Tibial nerve (tissue), 4 donors: ENCODE measurements at regions not wholly inside any gene's neighbourhood (a gene's known extent, or its start where the extent isn't known, plus 50 kb on each side); places are given as distances from the start of the nearest gene placed in this dataset.

ENCODE experiments used
- CTCF ChIP-seq, 5 experiments: fragments of 200-600 bp in 3 of 5; fragments of 450-650 bp in 2 of 5; sonication (generic) in 3 of 5; IDR thresholded peaks; one replicate each; pipeline ENCODE4 v1.5.1; 2016 to 2019; ENCODE audit warnings: antibody characterized with exemption in 5 of 5, mild to moderate bottlenecking in 3 of 5, moderate library complexity in 2 of 5
- EP300 ChIP-seq, 2 donors: sonication (generic); formaldehyde crosslinking; IDR thresholded peaks; one replicate each; pipeline ENCODE4 v1.6.1; 2017; ENCODE audit warnings: antibody characterized with exemption in 2 of 2, mild to moderate bottlenecking in 1 of 2
- POLR2A ChIP-seq, 2 donors: fragments of 450-650 bp; IDR thresholded peaks; one replicate each; pipeline ENCODE4 v1.6.1; 2017; ENCODE audit warnings: antibody characterized with exemption in 2 of 2, mild to moderate bottlenecking in 2 of 2, moderate library complexity in 2 of 2

GRCh38 chr10:8725343-8725742, 670.9 kb downstream of the GATA3 start:
- TF ChIP-seq CTCF (IDR thresholded peaks at IDR 0.05) (no peak), POLR2A (IDR thresholded peaks at IDR 0.05) (no peak), EP300 (IDR thresholded peaks at IDR 0.05) (no peak)
